Cardiac fibroblast (primary cell): ENCODE measurements at regions not wholly inside any gene's neighbourhood (a gene's known extent, or its start where the extent isn't known, plus 50 kb on each side); places are given as distances from the start of the nearest gene placed in this dataset.
"Not testable (repeated sequence)": the region's sequence is repeated elsewhere in the genome, so short reads cannot be mapped to it uniquely, and the experiment has no call there.

Experiments
- DNase-seq, 2 donors: peaks; one replicate each; pipeline versions ENCODE4 v3.0.0 to v3.0.0-alpha.2; 2010; ENCODE audit warnings: low read depth in 2 of 2
- H3K4me3 ChIP-seq, 2 donors: replicated peaks in 1 of 2; 1 replicate in 1 of 2; 2 replicates in 1 of 2; pipeline ENCODE4 v1.5.1; 2011; ENCODE audit warnings: low read depth in 2 of 2, low read length in 2 of 2, mild to moderate bottlenecking in 2 of 2, moderate library complexity in 1 of 2
- CTCF ChIP-seq: IDR thresholded peaks from one replicate; pipeline ENCODE4 v1.5.1; 2011; ENCODE audit warnings: low read depth, mild to moderate bottlenecking, low read length, inconsistent platforms

- DNase-seq = no peak
- no peak for TF ChIP-seq CTCF
- no peak overlapping the region for H3K4me3 ChIP-seq
Measured at GRCh38 chr2:153420394-153420793, 58.2 kb downstream of the RPRM start.

GRCh38 chr2:153417077-153417476 is 61.5 kb downstream of the RPRM start:
- H3K4me3 ChIP-seq = no peak overlapping the region
- DNase-seq = no peak
- no peak for TF ChIP-seq CTCF

GRCh38 chr2:153416071-153416470 is 62.5 kb downstream of the RPRM start:
- DNase-seq = no peak
- TF ChIP-seq CTCF = no peak
- H3K4me3 ChIP-seq = no peak overlapping the region

DNA sequence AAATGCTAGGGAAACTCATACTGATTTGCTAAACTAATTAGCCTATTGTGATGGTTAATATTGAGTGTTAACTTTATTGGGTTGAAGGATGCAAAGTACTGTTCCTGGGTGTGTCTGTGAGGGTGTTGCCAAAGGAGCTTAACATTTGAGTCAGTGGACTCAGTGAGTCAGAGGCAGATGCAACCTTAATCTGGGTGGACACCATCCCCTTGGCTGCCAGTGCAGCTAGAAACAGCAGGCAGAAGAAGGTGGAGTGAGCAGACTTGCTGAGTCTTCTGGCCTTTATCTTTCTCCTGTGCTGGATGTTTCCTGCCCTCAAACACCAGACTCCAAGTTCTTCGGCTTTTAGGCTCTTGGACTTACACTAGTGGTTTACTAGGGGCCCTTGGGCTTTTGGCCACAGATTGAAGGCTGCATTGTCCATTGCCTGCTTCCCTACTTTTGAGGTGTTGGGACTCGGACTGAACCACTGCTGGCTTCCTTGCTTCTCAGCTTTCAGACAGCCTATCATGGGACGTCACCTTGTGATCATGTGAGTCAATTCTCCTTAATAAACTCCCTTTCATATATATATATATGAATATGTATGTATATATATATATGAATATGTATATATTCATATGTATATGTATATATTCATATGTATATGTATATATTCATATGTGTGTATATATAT is 69.7 kb downstream of the RPRM start:
- TF ChIP-seq CTCF = no peak
- DNase-seq = no peak
- H3K4me3 ChIP-seq = no peak overlapping the region

GRCh38 chr2:153405196-153405595 is 73.4 kb downstream of the RPRM start:
- DNase-seq = no peak
- no peak for TF ChIP-seq CTCF
- no peak overlapping the region for H3K4me3 ChIP-seq

DNA sequence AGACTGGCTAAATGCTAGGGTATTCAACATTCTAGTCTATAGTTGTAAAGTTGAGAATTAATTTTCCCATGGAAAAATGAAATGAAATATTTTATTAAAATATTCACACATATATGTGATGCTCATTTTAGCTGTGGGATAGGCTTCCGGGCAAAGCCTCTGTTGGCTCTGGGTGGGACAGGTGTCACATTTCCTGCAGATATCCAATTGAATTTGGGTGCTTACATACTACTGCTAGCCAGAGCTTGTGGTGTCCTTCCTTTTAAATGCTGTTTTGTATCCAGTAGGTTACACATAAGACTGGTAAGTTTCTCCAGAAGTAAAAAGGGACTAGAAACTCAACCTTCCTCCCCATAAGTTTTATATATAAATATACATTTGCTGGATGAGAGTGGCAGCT is 73.8 kb downstream of the RPRM start:
- TF ChIP-seq CTCF = no peak
- H3K4me3 ChIP-seq = no peak overlapping the region
- no peak for DNase-seq

DNA sequence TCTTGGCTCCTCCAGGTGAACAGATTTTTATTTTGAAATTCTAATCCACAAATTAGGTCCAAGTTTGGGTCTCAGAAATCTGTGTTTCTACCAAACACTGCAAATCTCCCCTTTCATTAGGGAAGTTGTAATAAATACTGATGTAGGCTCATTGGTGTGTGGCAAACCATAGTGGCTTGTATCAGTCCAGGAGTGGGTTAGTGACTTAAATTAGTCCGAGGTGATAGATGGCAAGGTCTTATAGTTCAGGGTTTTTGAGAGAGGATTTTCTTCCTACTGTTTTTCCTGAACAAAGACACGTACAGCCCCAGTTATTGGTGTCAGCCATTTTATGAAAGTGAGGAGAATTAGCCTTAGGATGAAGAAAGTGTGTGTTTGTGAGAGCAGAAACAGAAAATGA is 74.6 kb downstream of the RPRM start:
- no peak overlapping the region for H3K4me3 ChIP-seq
- DNase-seq = no peak
- no peak for TF ChIP-seq CTCF

GRCh38 chr2:153403352-153403751 is 75.2 kb downstream of the RPRM start:
- DNase-seq, H3K4me3 ChIP-seq: not testable (repeated sequence)
